ENCODE measurements at regions not wholly inside any gene's neighbourhood (a gene's known extent, or its start where the extent isn't known, plus 50 kb on each side); places are given as distances from the start of the nearest gene placed in this dataset.

- TF ChIP-seq GATA2 (CRISPR knock-in tag; IDR thresholded peaks at IDR 0.05), result no peak
- TF ChIP-seq ZBTB33 (IDR thresholded peaks at IDR 0.05; ENCODE audit: borderline replicate concordance, low read depth), result no peak
- TF ChIP-seq, protein P1, sequence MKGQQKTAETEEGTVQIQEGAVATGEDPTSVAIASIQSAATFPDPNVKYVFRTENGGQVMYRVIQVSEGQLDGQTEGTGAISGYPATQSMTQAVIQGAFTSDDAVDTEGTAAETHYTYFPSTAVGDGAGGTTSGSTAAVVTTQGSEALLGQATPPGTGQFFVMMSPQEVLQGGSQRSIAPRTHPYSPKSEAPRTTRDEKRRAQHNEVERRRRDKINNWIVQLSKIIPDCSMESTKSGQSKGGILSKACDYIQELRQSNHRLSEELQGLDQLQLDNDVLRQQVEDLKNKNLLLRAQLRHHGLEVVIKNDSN (IDR thresholded peaks at IDR 0.05; ENCODE audit: borderline replicate concordance, low read depth), result no peak
- no peak for TF ChIP-seq SIN3A (IDR thresholded peaks at IDR 0.05; ENCODE audit: borderline replicate concordance, low read depth, low read length)
- TF ChIP-seq, protein P2, sequence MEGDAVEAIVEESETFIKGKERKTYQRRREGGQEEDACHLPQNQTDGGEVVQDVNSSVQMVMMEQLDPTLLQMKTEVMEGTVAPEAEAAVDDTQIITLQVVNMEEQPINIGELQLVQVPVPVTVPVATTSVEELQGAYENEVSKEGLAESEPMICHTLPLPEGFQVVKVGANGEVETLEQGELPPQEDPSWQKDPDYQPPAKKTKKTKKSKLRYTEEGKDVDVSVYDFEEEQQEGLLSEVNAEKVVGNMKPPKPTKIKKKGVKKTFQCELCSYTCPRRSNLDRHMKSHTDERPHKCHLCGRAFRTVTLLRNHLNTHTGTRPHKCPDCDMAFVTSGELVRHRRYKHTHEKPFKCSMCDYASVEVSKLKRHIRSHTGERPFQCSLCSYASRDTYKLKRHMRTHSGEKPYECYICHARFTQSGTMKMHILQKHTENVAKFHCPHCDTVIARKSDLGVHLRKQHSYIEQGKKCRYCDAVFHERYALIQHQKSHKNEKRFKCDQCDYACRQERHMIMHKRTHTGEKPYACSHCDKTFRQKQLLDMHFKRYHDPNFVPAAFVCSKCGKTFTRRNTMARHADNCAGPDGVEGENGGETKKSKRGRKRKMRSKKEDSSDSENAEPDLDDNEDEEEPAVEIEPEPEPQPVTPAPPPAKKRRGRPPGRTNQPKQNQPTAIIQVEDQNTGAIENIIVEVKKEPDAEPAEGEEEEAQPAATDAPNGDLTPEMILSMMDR (IDR thresholded peaks at IDR 0.05), result no peak
- no peak for TF ChIP-seq POLR2AphosphoS5 (IDR thresholded peaks at IDR 0.05; ENCODE audit: low read depth, low read length)
- no peak for TF ChIP-seq PBX3 (IDR thresholded peaks at IDR 0.05)
- TF ChIP-seq, protein P3, sequence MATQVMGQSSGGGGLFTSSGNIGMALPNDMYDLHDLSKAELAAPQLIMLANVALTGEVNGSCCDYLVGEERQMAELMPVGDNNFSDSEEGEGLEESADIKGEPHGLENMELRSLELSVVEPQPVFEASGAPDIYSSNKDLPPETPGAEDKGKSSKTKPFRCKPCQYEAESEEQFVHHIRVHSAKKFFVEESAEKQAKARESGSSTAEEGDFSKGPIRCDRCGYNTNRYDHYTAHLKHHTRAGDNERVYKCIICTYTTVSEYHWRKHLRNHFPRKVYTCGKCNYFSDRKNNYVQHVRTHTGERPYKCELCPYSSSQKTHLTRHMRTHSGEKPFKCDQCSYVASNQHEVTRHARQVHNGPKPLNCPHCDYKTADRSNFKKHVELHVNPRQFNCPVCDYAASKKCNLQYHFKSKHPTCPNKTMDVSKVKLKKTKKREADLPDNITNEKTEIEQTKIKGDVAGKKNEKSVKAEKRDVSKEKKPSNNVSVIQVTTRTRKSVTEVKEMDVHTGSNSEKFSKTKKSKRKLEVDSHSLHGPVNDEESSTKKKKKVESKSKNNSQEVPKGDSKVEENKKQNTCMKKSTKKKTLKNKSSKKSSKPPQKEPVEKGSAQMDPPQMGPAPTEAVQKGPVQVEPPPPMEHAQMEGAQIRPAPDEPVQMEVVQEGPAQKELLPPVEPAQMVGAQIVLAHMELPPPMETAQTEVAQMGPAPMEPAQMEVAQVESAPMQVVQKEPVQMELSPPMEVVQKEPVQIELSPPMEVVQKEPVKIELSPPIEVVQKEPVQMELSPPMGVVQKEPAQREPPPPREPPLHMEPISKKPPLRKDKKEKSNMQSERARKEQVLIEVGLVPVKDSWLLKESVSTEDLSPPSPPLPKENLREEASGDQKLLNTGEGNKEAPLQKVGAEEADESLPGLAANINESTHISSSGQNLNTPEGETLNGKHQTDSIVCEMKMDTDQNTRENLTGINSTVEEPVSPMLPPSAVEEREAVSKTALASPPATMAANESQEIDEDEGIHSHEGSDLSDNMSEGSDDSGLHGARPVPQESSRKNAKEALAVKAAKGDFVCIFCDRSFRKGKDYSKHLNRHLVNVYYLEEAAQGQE (IDR thresholded peaks at IDR 0.05; ENCODE audit: low read depth, low read length), result no peak
- TF ChIP-seq RCOR1 (IDR thresholded peaks at IDR 0.05; ENCODE audit: low read length), result no peak
- no peak for TF ChIP-seq FOSL2 (IDR thresholded peaks at IDR 0.05; ENCODE audit: borderline replicate concordance, low read depth)
- TF ChIP-seq CHD2 (IDR thresholded peaks at IDR 0.05; ENCODE audit: low read length, partially characterized antibody), result no peak
- TF ChIP-seq GABPA (IDR thresholded peaks at IDR 0.05; ENCODE audit: low read depth), result no peak
Observed at GRCh38 chr10:93152136-93152535, 78.4 kb downstream of the CYP26A1 start.
